Sigmoid colon (tissue), 6 donors: ENCODE measurements at regions not wholly inside any gene's neighbourhood (a gene's known extent, or its start where the extent isn't known, plus 50 kb on each side); places are given as distances from the start of the nearest gene placed in this dataset.

Experiments used
- DNase-seq: peaks from one replicate; pipeline ENCODE4 v3.0.0-alpha.2; 2019
- H3K27ac ChIP-seq, 4 donors: fragments of 200-600 bp; sonication (generic); one replicate each; pipeline ENCODE4 v1.5.1; 2016 to 2019; ENCODE audit warnings: mild to moderate bottlenecking in 1 of 4
- H3K27me3 ChIP-seq, 3 donors: fragments of 200-600 bp; sonication (generic); one replicate each; pipeline ENCODE4 v1.5.1; 2019; ENCODE audit warnings: mild to moderate bottlenecking in 1 of 3
- H3K36me3 ChIP-seq, 4 donors: fragments of 200-600 bp; sonication (generic); one replicate each; pipeline ENCODE4 v1.5.1; 2016 to 2019
- H3K4me1 ChIP-seq, 4 donors: fragments of 200-600 bp; sonication (generic); one replicate each; pipeline ENCODE4 v1.5.1; 2017 to 2019
- H3K4me3 ChIP-seq, 4 donors: fragments of 200-600 bp; sonication (generic); one replicate each; pipeline ENCODE4 v1.5.1; 2017 to 2019; ENCODE audit warnings: mild to moderate bottlenecking in 2 of 4, moderate library complexity in 1 of 4
- H3K9me3 ChIP-seq, 4 donors: fragments of 200-600 bp in 3 of 4; sonication (generic) in 3 of 4; one replicate each; pipeline versions ENCODE4 v1.5.1 to v1.6.1; 2013 to 2019
- EP300 ChIP-seq, 4 donors: sonication (generic); formaldehyde crosslinking; IDR thresholded peaks; one replicate each; pipeline ENCODE4 v1.6.1; 2017; ENCODE audit warnings: antibody characterized with exemption in 4 of 4
- POLR2A ChIP-seq, 2 donors: fragments of 450-650 bp; IDR thresholded peaks; one replicate each; pipeline ENCODE4 v1.6.1; 2016; ENCODE audit warnings: antibody characterized with exemption in 2 of 2, mild to moderate bottlenecking in 2 of 2, moderate library complexity in 2 of 2
- POLR2AphosphoS5 ChIP-seq, 4 donors: sonication (generic); formaldehyde crosslinking; IDR thresholded peaks; one replicate each; pipeline ENCODE4 v1.6.1; 2017; ENCODE audit warnings: antibody characterized with exemption in 4 of 4
- WGBS, 2 donors: extraction: QIAGEN DNeasy Blood & Tissue Kit; methylation state at CpG; one replicate each; pipeline ENCODE4 v1.1.7; 2013; 5-methylcytosine and 5-hydroxymethylcytosine counted together
- intact Hi-C: fragments of 100-400 bp; cut with DNase I; formaldehyde crosslinking; loops from one replicate; pipeline ENCODE4 v1.15.1; 2023
- TF ChIP-seq, protein P1 (sequence below), 4 experiments: fragments of 450-650 bp in 3 of 4; fragments of 200-600 bp in 1 of 4; IDR thresholded peaks; one replicate each; pipeline ENCODE4 v1.5.1; 2016 to 2019; ENCODE audit warnings: antibody characterized with exemption in 4 of 4, mild to moderate bottlenecking in 3 of 4, moderate library complexity in 2 of 4
- donor health status: healthy with polysubstance abuse.
- donor health status: healthy.

DNA sequence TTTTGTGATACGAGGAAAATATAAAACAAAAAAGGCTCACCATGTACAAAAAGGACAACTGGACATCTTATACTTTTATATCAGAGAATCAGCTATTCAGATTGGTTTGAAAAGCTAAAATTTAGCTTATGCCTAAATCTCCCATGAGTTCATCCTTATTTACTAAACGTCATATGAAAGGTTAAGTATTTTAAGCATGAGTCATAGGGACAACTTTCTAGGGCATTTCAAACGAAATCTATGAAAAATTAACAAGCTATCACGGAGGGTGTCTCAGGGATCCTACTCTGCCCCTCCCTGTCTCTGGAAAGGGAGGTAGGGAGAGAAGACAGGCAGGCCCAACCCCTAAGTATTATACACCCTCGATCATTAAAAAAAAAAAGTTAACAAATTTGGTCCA is 124.1 kb upstream of the LOC128125822 start:
- Histone ChIP-seq H3K9me3 (no peaks in the 10 kb centered on the region), H3K36me3 (no peaks in the 10 kb centered on the region), H3K4me1 (peaks cover 0 to 23% (median 14%) of the 10 kb centered on the region in 4 donors), H3K27me3 (no peaks in the 10 kb centered on the region), H3K4me3 (no peak overlapping the region), H3K27ac (peak overlapping the region in 3 of 4 donors; percentile 10 to 71 (median 51))
- TF ChIP-seq POLR2AphosphoS5 (IDR thresholded peaks at IDR 0.05) (no peak), POLR2A (IDR thresholded peaks at IDR 0.05) (no peak), EP300 (IDR thresholded peaks at IDR 0.05) (no peak)
- TF ChIP-seq, protein P1, sequence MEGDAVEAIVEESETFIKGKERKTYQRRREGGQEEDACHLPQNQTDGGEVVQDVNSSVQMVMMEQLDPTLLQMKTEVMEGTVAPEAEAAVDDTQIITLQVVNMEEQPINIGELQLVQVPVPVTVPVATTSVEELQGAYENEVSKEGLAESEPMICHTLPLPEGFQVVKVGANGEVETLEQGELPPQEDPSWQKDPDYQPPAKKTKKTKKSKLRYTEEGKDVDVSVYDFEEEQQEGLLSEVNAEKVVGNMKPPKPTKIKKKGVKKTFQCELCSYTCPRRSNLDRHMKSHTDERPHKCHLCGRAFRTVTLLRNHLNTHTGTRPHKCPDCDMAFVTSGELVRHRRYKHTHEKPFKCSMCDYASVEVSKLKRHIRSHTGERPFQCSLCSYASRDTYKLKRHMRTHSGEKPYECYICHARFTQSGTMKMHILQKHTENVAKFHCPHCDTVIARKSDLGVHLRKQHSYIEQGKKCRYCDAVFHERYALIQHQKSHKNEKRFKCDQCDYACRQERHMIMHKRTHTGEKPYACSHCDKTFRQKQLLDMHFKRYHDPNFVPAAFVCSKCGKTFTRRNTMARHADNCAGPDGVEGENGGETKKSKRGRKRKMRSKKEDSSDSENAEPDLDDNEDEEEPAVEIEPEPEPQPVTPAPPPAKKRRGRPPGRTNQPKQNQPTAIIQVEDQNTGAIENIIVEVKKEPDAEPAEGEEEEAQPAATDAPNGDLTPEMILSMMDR (IDR thresholded peaks at IDR 0.05): no peak
- intact Hi-C loops: loop anchor here (2.0 kb wide), 1 partner anchor 59 kb away; no protein-coding TSS in a partner anchor
- WGBS, 2 donors: 70 to 79% methylated on average over 5 of the region's 5 CpGs
- no peak for DNase-seq

- Histone ChIP-seq H3K36me3 (no peaks in the 10 kb centered on the region), H3K9me3 (no peaks in the 10 kb centered on the region), H3K27me3 (no peaks in the 10 kb centered on the region), H3K4me1 (peaks cover 0 to 23% (median 14%) of the 10 kb centered on the region in 4 donors), H3K27ac (peak overlapping the region in 3 of 4 donors; percentile 37 to 71 (median 40)), H3K4me3 (no peak overlapping the region)
- no peak for DNase-seq
- WGBS, 2 donors: 83 to 92% methylated on average over 2 of the region's 2 CpGs
- peak; percentile 40 to 72 (median 63) for TF ChIP-seq POLR2AphosphoS5 (IDR thresholded peaks at IDR 0.05)
- TF ChIP-seq EP300 (IDR thresholded peaks at IDR 0.05): peak in 3 of 4 donors; percentile 20 to 50 (median 22)
- no peak for TF ChIP-seq POLR2A (IDR thresholded peaks at IDR 0.05)
- TF ChIP-seq, protein P1 (IDR thresholded peaks at IDR 0.05): no peak
- intact Hi-C loops: loop anchor here (2.0 kb wide), 1 partner anchor 57 kb away; no protein-coding TSS in a partner anchor
These were observed 122.6 kb upstream of the LOC128125822 start for GRCh38 chr6:63449714-63450113.

GRCh38 chr6:63451238-63451637 is 121.0 kb upstream of the LOC128125822 start:
- no peak for TF ChIP-seq EP300 (IDR thresholded peaks at IDR 0.05)
- TF ChIP-seq POLR2AphosphoS5 (IDR thresholded peaks at IDR 0.05): no peak
- no peak for TF ChIP-seq POLR2A (IDR thresholded peaks at IDR 0.05)
- TF ChIP-seq, protein P1 (IDR thresholded peaks at IDR 0.05): no peak
- intact Hi-C loops: no loop called here
- Histone ChIP-seq H3K4me1 (peaks cover 0 to 23% (median 14%) of the 10 kb centered on the region in 4 donors), H3K36me3 (no peaks in the 10 kb centered on the region), H3K27ac (no peak overlapping the region), H3K4me3 (no peak overlapping the region), H3K27me3 (no peaks in the 10 kb centered on the region), H3K9me3 (no peaks in the 10 kb centered on the region)
- no peak for DNase-seq

DNA sequence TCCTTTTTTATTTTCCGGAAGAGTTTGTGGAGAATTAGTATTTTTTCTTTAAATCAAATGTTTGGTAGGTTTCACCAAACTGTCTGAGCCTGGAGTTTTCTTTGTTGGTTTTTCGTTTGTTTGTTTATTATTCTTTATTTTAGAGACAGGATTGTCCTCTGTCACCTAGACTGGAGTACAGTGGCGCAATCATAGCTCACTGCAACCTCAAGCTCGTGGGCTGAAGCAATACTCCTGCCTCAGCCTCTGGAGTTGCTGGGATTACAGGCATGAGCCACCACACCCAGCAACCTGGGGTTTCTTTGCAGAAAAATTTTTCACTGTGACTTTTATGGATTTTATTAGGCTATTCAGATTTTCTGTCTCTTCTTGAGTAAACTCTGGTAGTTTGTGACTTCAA is 120.2 kb upstream of the LOC128125822 start:
- H3K4me3 ChIP-seq: no peak overlapping the region
- TF ChIP-seq EP300 (IDR thresholded peaks at IDR 0.05) (no peak), POLR2AphosphoS5 (IDR thresholded peaks at IDR 0.05) (no peak), POLR2A (IDR thresholded peaks at IDR 0.05) (no peak)
- TF ChIP-seq, protein P1 (IDR thresholded peaks at IDR 0.05): no peak
- 38 to 69% methylated on average over 4 of the region's 4 CpGs for WGBS, 2 donors
- no peaks in the 10 kb centered on the region for H3K27me3 ChIP-seq
- no peaks in the 10 kb centered on the region for H3K36me3 ChIP-seq
- intact Hi-C loops: no loop called here
- no peak overlapping the region for H3K27ac ChIP-seq
- H3K9me3 ChIP-seq: no peaks in the 10 kb centered on the region
- H3K4me1 ChIP-seq: peaks cover 0 to 16% (median 9%) of the 10 kb centered on the region in 4 donors
- no peak for DNase-seq

DNA sequence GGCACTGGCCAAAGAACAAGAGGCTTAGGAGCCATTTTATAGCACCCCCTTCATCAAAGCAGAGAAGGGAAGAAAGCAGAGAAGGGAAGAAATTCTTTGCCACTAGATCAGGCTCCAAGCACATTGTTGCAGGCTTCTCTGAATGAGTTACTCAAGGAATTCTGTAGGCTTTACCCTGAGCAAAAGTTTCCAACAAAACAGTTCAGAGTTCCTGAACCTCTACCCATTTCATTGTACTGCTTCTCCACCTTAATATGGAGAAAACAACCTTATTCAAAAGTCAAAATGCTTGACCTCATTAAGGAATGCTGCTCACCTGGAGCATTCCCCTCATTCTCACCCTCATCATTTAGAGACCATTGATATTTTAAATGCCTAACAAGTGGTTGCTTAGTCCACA is 115.5 kb upstream of the LOC128125822 start:
- H3K27me3 ChIP-seq: no peaks in the 10 kb centered on the region
- no peak overlapping the region for H3K27ac ChIP-seq
- no peaks in the 10 kb centered on the region for H3K9me3 ChIP-seq
- DNase-seq: no peak
- intact Hi-C loops: no loop called here
- TF ChIP-seq POLR2AphosphoS5 (IDR thresholded peaks at IDR 0.05) (no peak), EP300 (IDR thresholded peaks at IDR 0.05) (no peak), POLR2A (IDR thresholded peaks at IDR 0.05) (no peak)
- TF ChIP-seq, protein P1 (IDR thresholded peaks at IDR 0.05): no peak
- H3K4me1 ChIP-seq: peaks cover 0 to 5% (median 0%) of the 10 kb centered on the region in 4 donors
- H3K36me3 ChIP-seq: no peaks in the 10 kb centered on the region
- no peak overlapping the region for H3K4me3 ChIP-seq
